ENCODE measurements at regions not wholly inside any gene's neighbourhood (a gene's known extent, or its start where the extent isn't known, plus 50 kb on each side); places are given as distances from the start of the nearest gene placed in this dataset.

- DNase-seq = no peak
Observed at GRCh38 chr2:16271231-16271896, 331.0 kb downstream of the MYCN start.

GRCh38 chr2:16270441-16270840 is 330.1 kb downstream of the MYCN start:
- no peak for DNase-seq

GRCh38 chr2:16268301-16269000 is 328.1 kb downstream of the MYCN start:
- no peak for DNase-seq

- no peak for DNase-seq
Observed at GRCh38 chr2:16266571-16266970, 326.2 kb downstream of the MYCN start.

- no peak for DNase-seq
Observed at GRCh38 chr2:16264931-16265540, 324.7 kb downstream of the MYCN start.

GRCh38 chr2:16264491-16264890 is 324.1 kb downstream of the MYCN start:
- no peak for DNase-seq

GRCh38 chr2:16263241-16263890 is 323.0 kb downstream of the MYCN start:
- DNase-seq = no peak

- DNase-seq = no peak
Observed at GRCh38 chr2:16262526-16263178, 322.3 kb downstream of the MYCN start.

GRCh38 chr2:16261791-16262190 is 321.4 kb downstream of the MYCN start:
- DNase-seq = no peak

GRCh38 chr2:16261071-16261470 is 320.7 kb downstream of the MYCN start:
- DNase-seq = no peak

GRCh38 chr2:16260041-16260830 is 319.9 kb downstream of the MYCN start:
- no peak for DNase-seq

- no peak for DNase-seq
Observed at GRCh38 chr2:16259010-16259409, 318.7 kb downstream of the MYCN start.

- DNase-seq = no peak
Observed at GRCh38 chr2:16258350-16258749, 318.0 kb downstream of the MYCN start.

GRCh38 chr2:16257322-16258028 is 317.1 kb downstream of the MYCN start:
- DNase-seq = no peak

GRCh38 chr2:16256601-16257321 is 316.4 kb downstream of the MYCN start:
- DNase-seq = no peak

GRCh38 chr2:16255120-16255519 is 314.8 kb downstream of the MYCN start:
- DNase-seq = no peak

- DNase-seq = no peak
Observed at GRCh38 chr2:16254356-16254965, 314.1 kb downstream of the MYCN start.

- no peak for DNase-seq
Observed at GRCh38 chr2:16253291-16253690, 312.9 kb downstream of the MYCN start.

- DNase-seq = no peak
Observed at GRCh38 chr2:16252891-16253290, 312.5 kb downstream of the MYCN start.

- DNase-seq = no peak
Observed at GRCh38 chr2:16252251-16252650, 311.9 kb downstream of the MYCN start.

Measured in retina (tissue), 1 donor.